GM19467 (cell line): ENCODE measurements at regions not wholly inside any gene's neighbourhood (a gene's known extent, or its start where the extent isn't known, plus 50 kb on each side); places are given as distances from the start of the nearest gene placed in this dataset.

Source experiments
- ATAC-seq: cut with Tn5 transposase; IDR thresholded peaks from one replicate; pipeline ENCODE4 v1.9.1; 2021; ENCODE audit warnings: mild to moderate bottlenecking, moderate library complexity; ENCODE audit not compliant: unreplicated experiment

- no peak for ATAC-seq
These were observed 527.5 kb downstream of the HDGFL1 start for GRCh38 chr6:23096876-23097275.

GRCh38 chr6:23097566-23097965 is 528.2 kb downstream of the HDGFL1 start:
- ATAC-seq, result no peak

GRCh38 chr6:23106951-23107350 is 537.6 kb downstream of the HDGFL1 start:
- no peak for ATAC-seq

GRCh38 chr6:23111984-23112383 is 542.6 kb downstream of the HDGFL1 start:
- no peak for ATAC-seq

- ATAC-seq, result no peak
These were observed 545.6 kb downstream of the HDGFL1 start for GRCh38 chr6:23114812-23115504.

DNA sequence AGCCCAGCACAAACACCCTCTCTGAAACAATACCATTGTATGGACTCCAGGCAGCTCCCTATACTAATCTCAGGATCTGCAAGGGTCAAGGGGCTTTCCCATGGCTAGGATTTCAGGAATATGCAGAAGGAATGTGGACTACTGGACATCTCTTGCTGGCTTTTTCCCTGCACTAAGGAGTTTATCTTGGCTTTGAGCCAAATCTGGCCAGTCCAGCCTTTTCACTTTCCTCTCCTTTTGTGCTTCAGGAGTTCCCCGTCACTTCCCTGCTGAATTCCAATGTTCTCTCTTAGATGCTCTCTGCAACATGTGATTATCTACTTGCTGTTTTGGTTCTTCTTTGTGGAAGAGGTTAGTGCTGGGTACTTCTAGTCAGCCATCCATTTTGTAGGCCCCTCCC is 568.2 kb downstream of the HDGFL1 start:
- ATAC-seq, result no peak

GRCh38 chr6:23140871-23141270 is 571.5 kb downstream of the HDGFL1 start:
- ATAC-seq, result no peak

GRCh38 chr6:23145781-23146180 is 576.4 kb downstream of the HDGFL1 start:
- no peak for ATAC-seq

GRCh38 chr6:23154159-23154558 is 584.8 kb downstream of the HDGFL1 start:
- ATAC-seq, result no peak

DNA sequence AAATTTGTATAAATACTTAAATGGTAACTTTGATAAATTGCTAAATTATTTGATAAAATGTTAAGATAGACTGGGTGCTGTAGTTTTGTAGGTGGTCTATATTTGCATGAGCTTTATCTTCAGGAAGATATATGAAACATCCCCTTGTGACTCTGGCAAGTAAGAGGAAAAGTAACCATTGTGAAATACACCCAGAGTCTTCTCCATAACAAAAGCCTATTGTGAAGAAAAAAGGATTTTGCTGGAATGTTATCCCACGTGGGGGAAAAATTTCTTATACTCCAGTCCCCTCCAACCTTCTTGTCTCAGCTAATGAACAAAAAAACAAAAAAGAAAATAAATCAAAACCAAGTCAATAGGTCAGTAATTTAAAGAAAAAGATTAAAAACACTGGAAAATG is 600.7 kb downstream of the HDGFL1 start:
- ATAC-seq, result no peak

GRCh38 chr6:23173234-23173633 is 603.9 kb downstream of the HDGFL1 start:
- no peak for ATAC-seq

DNA sequence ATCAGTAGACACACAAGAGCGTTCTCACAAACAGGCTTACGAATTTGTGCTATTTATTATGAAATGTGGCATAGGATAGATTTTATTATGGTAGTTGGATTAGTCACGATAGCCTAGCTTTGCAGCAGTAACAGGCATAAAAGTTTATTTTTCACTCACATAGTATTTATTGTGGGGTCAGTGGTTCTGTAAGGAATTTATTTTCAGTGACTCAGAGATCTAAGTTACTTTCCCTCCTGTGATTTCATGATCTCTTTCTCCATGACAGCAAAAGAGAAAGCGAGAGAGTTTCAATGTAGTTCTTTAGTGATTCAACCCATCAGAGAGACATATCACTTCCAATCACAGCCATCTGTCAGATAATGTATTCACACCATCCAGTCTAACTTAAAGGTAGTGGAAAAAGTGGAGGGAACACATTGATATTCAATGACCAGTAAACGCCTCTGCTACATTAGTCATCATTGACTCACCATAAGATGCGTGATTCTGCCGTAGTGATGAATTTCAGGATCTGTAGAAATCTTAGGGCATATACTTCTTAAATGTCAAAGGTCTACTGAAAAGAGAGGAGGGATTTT is 605.5 kb downstream of the HDGFL1 start:
- ATAC-seq, result no peak

DNA sequence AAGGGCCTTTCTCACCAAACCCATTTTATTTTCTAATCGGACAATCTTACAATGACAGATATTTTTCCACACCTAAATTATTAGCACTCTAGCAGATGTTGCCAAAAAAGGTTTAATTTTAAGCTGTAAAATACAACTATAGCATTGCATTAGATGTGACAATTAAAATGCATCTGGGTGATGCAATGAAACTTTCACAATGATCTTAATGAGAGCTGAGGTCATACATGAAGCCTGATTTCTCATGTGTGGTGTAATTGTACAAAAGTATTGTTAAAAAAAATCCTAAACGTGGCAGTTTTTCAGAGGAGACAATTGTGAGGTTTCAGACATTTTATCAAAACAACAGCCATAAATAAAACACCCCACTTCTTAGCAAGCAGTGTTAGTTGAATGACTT is 606.0 kb downstream of the HDGFL1 start:
- no peak for ATAC-seq

GRCh38 chr6:23176471-23176870 is 607.1 kb downstream of the HDGFL1 start:
- ATAC-seq, result no peak

GRCh38 chr6:23176883-23177282 is 607.5 kb downstream of the HDGFL1 start:
- no peak for ATAC-seq

DNA sequence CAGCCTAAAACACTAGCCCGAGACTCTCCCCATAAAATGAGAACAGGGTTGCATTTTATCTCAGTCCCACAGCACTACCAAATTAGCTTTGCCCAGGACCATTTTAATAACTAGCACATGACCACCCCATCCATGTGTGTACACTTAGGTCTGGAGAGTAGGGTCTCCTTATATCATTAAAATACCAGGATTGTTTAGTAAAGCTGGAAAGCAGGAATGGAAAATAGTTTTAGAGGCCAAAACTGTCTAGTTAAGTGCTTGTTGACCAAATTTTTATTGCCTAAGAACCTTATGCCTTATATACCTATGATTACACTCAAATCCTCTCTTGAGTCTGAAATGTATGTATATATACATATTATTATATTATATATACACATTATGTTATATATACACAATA is 608.4 kb downstream of the HDGFL1 start:
- no peak for ATAC-seq

DNA sequence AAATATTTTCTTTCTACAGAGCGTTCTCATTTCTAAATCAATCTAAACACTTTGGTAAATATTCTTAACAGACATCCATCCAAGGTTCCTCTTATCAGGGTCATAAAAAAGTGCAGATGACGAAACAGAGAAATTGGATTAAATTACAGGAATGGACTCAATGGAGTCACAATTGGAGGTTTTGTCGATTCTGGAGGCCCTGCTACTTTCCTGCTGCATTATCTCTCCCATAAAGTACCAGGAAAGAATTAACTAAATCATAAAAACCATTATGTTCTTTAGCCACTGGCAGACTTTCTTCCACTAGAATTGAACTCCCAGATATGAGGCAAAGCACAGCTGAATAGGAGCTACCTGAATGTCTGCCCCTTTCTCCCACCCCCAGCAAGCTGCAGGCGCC is 610.6 kb downstream of the HDGFL1 start:
- no peak for ATAC-seq

DNA sequence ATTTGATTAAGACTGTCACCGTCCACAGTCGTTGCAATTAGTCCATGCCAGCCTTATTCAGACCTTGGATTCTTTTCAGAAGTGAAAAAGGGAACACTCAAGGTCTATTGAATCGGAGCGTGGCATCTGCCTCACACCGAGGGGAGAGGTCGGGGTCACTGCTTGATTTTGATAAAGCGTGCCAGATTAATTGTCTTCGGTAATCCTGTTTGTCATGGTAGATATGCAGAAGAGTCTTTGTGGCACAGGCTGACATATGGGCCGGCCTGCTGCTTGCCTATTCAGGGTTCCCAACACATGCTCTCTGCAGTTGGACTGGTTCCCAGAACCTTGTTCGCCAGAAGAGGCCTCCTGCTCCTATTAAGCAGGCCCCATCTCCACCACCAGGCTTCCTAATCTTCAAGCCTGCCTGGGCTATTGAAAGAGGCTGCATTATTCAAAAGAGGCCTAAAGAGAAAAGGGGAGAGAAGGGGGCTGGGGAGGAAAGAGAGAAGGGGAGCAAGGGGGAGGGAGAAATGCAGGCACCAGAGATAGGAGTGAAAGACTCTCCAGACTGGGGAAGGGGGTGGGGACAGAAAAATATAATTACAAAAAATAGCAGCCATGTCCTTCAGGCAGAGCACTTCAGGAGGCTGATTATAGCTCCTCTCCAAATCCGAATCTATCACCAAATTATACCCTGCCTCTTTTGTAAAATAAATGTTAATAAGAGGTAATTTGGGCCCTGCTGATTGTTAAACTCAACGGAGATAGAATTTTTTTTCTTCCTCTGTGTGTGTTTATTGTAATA is 611.3 kb downstream of the HDGFL1 start:
- ATAC-seq, result no peak

DNA sequence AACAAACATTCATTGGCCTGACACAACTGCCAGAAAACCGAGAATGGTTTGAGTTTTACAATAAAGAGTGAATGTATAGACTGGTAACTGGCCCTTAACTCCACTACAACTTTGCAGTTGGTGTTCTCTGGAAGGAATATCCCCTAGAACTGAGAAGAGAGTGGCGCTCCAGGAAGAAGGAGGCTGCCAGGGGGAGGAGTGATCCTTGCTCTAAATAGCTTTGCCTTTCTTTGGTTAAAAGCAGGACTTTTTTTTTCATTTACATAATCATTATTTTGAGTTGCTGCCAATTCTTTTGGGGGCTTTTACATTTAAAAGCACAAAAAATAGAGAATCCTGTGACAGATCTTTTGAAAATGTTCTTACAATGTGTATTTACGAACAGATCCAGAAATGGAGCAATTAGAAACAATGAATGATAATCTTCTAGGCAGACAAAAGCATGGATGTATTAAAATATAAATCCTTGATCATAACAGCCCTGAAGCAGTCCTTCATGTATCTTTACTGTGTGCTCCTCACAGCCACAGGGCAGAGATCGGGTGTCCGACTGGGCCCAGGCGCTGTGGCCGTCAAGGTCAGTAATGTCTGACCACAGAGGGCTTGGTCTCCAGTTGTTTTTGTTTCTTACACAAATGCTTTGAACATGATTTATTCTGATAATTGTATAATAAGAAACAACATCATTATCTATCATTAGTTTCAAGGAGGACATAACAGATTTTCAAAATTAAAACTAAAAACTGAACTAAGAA is 612.2 kb downstream of the HDGFL1 start:
- no peak for ATAC-seq

DNA sequence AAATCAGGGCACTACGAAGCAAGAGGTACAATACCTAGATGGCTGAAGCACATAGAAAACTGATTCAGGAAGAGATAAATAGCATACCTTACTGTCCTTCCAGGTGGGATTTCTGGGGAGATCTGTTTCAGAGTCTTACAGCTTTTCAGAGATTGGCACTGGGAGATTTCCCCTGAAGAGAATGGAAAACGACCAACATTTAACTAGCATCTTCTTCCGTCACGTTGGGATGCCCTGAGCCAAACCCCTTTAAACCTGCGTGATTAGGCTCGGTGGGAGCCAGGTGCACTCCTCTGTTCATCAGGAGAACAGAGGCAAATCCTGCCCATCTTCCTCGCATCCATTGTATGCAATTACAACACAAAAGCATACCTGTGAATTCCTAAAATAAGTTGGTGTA is 614.5 kb downstream of the HDGFL1 start:
- no peak for ATAC-seq

GRCh38 chr6:23184351-23184750 is 615.0 kb downstream of the HDGFL1 start:
- ATAC-seq, result no peak
